Peyer's patch (tissue), 4 donors: ENCODE measurements at regions not wholly inside any gene's neighbourhood (a gene's known extent, or its start where the extent isn't known, plus 50 kb on each side); places are given as distances from the start of the nearest gene placed in this dataset.

Source experiments
- CTCF ChIP-seq, 6 experiments: fragments of 450-650 bp in 4 of 6; fragments of 200-600 bp in 2 of 6; sonication (generic) in 1 of 6; IDR thresholded peaks; one replicate each; pipeline ENCODE4 v1.5.1; 2017 to 2019; ENCODE audit warnings: antibody characterized with exemption in 6 of 6, mild to moderate bottlenecking in 3 of 6, moderate library complexity in 1 of 6
- POLR2A ChIP-seq, 2 donors: fragments of 450-650 bp; IDR thresholded peaks; one replicate each; pipeline ENCODE4 v1.5.1; 2017; ENCODE audit warnings: antibody characterized with exemption in 2 of 2, mild to moderate bottlenecking in 2 of 2, moderate library complexity in 2 of 2

GRCh38 chr13:96898212-96898611 is 96.1 kb downstream of the OXGR1 start:
- TF ChIP-seq CTCF (IDR thresholded peaks at IDR 0.05) (no peak), POLR2A (IDR thresholded peaks at IDR 0.05) (no peak)
